ENCODE measurements at regions not wholly inside any gene's neighbourhood (a gene's known extent, or its start where the extent isn't known, plus 50 kb on each side); places are given as distances from the start of the nearest gene placed in this dataset.

GRCh38 chr14:62084020-62084419, 321.8 kb downstream of the SNAPC1 start:
- DNase-seq (ENCODE audit: low read depth in 2 of 2): no peak

DNA sequence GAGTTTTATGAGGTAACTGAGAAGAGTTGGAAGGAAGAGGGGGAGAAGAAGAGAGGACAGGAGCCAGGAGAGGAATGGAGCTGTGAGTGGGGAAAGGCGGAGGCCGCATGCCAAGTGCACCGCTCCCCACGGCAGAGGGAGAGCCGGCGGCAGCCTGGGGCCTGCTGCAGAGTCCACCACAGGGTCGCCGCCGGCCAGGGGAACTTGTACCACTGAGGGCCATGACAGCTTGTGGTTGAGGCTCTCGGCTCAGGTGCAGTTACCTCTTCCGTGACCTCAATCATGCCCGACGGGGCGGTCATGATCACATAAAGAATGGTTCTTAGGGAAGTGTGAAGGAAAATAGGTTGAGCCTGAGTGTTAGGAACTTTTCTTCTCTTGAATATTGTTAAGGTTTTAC, 325.0 kb downstream of the SNAPC1 start:
- DNase-seq (ENCODE audit: low read depth in 2 of 2): no peak

GRCh38 chr14:62093736-62094135, 331.5 kb downstream of the SNAPC1 start:
- no peak for DNase-seq (ENCODE audit: low read depth in 2 of 2)

- no peak for DNase-seq (ENCODE audit: low read depth in 2 of 2)
These were observed 334.9 kb downstream of the SNAPC1 start for GRCh38 chr14:62097072-62097471.

GRCh38 chr14:62097824-62098223, 335.6 kb downstream of the SNAPC1 start:
- no peak for DNase-seq (ENCODE audit: low read depth in 2 of 2)

GRCh38 chr14:62098357-62098756, 336.1 kb downstream of the SNAPC1 start:
- DNase-seq (ENCODE audit: low read depth in 2 of 2): no peak

DNA sequence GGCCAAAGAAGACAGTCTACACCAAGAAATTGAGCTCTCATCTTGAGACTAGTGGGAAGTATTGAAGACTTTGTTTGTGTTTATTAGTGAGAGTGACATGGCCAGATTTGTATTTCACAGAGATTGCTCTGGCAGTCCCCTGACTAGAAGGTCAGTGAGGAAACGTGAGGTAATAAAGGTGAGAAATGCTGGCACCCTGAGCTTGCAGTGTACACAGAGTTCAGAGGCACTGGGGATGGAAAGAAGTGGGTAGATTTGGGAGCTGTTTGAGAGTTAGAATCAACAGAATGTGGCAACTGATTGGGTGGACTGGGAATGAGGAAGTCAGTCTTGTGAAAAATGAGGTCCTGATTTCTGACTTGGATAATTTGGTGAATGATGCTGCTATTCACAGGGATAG, 336.9 kb downstream of the SNAPC1 start:
- no peak for DNase-seq (ENCODE audit: low read depth in 2 of 2)

GRCh38 chr14:62101189-62101588, 339.0 kb downstream of the SNAPC1 start:
- DNase-seq (ENCODE audit: low read depth in 2 of 2): no peak

DNA sequence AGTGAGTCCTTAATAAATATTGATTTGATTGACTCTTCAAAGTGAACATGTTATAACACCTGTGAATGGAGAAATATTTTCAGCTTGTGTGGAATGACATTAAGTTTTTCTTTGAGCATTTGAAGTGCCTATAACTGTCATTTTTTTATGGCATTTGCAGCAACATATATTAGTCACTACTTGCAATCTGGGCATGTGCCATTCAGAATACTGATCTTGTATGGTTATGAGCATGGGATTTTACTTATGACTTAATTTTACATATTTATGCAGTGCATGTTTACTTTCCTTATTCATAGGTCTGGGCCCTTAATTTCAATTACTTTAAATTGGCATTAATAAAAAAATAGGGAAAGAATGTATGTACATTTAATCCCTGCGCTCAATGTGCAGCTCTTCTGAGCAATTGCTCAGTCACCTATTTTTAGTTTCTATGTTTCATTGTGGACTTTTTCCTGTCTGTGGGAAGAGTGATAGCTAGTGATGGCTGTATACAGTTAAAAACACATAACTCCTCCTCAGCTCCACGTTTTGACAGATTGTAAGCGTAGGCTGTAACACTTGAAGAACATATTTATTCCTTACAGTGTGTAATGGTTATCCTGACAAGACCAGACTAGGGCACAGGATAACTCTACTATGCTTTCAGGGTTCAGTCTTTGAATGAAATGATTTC, 339.6 kb downstream of the SNAPC1 start:
- no peak for DNase-seq (ENCODE audit: low read depth in 2 of 2)

DNA sequence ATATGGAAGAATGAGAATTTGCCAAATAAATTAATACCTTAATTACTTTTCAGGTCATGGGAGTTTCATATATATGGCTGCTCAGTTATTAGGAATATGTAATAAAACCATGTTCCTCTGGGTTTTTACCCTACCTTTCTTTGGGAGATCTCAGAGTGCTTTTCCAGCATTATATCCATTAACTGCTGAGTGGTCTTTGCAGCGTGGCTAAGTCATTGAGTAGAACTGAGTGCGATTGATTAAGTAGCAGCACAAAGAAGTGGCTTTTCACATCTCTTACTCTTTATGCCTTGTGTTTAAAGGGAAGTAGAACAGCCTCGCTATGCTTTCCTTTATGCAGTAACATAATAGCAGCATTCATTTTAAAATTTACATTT, 340.1 kb downstream of the SNAPC1 start:
- no peak for DNase-seq (ENCODE audit: low read depth in 2 of 2)

DNA sequence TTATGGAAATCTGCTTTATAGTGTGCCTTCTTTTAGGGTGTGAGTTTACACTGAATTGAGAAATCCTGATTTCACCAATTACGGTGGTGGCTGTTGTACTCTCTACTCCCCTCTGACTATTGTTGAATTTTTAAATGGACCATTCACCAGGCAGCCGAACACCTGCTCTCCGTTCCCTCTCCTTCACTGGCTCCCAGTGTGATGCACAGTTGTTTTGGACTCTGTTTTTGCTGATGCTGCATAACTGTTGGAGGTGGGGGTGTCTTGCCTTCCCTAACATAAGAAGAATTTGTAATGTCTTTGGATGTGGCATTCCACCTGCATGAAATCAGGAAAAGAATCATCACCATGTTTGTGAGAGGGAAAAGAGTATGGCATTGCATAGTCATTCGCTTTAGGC, 341.2 kb downstream of the SNAPC1 start:
- DNase-seq (ENCODE audit: low read depth in 2 of 2): no peak

DNA sequence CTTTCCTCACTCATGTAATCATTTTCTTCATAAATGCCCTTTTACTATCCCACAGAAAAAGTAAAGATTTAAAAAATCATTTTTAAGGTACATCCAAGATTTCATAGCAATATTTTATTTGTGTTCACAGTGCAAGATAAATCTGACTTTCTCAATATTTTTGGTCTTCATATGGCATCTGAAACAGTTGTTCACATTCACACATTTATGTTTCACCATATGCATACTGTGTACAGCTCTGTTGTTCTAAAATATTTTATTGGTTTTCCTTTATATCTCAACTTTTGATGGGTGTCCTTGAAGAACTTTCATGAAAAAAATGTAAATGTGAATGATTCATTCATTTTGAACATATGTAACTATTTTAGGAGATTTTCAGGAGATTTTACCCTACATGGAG, 348.7 kb downstream of the SNAPC1 start:
- DNase-seq (ENCODE audit: low read depth in 2 of 2): no peak

GRCh38 chr14:62117010-62117750, 355.0 kb downstream of the SNAPC1 start:
- DNase-seq (ENCODE audit: low read depth in 2 of 2): peak; percentile 47 to 50

DNA sequence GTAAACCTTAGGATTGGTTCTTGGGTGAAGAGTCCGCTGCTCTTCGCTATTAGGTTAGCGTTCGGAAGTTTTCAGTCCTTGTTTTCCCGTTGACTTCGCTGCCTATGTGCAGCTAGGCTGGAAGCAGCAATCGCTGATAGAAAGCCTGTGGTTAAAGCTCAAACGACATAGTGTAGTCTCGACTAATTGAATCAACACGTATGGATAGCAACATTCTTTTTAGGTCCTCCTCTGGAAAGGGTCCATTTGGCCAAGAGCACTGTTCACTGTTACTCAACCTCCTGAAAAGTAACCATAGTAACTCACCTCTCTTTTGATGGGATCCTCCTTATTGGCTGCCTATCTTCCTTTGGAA, 355.5 kb downstream of the SNAPC1 start:
- no peak for DNase-seq (ENCODE audit: low read depth in 2 of 2)

- DNase-seq (ENCODE audit: low read depth in 2 of 2): no peak
These were observed 356.2 kb downstream of the SNAPC1 start for GRCh38 chr14:62118461-62118860.

DNA sequence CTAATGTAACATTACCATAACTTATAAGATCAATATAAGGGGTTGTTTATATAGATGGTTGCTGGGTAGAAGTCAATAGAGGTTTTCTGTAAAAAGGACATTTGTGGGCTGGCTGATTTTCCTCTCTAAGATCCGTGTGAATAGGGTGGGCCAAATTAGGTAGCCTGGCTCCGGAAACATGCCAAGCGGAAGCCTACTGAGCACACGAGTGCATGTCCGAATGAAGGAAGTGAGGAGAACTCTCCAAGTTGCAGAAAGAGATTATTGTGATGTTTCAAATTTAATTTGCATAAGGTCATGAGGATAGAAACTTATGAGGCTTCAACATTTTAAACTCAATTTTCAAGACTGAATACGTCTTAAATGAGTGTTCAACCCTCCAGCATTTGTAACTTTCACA, 356.7 kb downstream of the SNAPC1 start:
- no peak for DNase-seq (ENCODE audit: low read depth in 2 of 2)

DNA sequence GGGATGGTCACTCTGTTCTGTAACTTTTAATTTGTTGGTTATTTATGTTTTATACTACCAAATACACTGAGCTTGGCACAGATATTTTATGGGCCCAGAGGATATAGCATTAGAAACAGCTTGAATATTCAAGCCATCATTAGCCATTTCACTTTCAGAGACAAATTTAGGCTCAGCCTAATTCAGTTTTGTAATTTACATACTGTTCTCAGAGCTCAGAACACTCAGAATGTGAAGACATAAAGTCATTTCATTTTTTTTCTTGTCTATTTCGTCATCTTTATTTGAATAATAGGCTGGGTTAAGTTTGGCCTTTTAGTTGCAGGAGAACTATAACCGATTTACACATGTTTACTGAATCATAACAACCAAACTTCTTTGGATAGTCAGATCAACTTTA, 361.7 kb downstream of the SNAPC1 start:
- DNase-seq (ENCODE audit: low read depth in 2 of 2): no peak

GRCh38 chr14:62125793-62126192, 363.6 kb downstream of the SNAPC1 start:
- no peak for DNase-seq (ENCODE audit: low read depth in 2 of 2)

DNA sequence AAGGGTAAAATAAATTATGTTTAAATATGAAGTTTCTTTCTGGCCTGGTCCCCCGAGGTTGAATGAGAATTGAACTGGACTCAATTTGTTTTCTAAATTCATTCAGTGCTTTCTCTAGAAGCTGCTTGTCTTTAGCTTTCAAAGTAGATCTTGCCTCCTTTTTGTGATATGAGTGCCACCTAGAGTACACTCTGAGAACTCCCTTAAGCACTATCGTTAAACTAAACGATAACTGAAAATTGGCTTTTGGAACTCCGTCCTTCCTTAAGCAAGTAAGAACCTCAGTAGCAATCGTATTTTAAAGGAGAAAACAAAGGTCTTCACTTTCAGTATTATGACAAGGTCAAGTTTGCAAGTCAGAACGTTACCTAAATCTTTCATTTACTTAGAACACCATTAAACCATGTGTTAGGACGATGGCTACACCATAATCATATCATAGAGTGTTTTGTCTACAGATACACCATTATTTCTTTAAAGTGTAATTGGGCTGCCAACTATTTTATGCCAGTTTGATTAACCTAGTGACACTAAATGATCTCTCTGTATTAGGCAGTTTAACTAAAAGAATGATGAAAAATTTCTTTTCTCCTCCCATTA, 364.8 kb downstream of the SNAPC1 start:
- DNase-seq (ENCODE audit: low read depth in 2 of 2): no peak

DNA sequence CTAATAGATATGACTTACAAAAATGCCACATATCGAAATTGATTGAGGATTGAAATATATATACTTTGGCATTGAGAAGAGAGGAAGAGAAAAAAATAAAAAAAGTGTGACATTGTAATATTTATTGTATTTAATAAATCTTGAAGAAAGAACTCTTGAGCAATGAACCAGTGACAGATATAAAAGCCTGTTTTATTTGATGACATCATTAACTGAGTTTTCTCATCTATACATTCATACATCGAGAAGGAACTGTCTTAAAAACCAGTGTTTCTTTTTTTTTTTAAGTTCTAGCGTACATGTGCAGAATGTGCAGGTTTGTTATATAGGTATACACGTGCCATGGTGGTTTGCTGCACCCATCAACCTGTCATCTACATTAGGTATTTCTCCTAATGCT, 368.2 kb downstream of the SNAPC1 start:
- DNase-seq (ENCODE audit: low read depth in 2 of 2): no peak

GRCh38 chr14:62133776-62134550, 371.7 kb downstream of the SNAPC1 start:
- DNase-seq (ENCODE audit: low read depth in 2 of 2): no peak

DNA sequence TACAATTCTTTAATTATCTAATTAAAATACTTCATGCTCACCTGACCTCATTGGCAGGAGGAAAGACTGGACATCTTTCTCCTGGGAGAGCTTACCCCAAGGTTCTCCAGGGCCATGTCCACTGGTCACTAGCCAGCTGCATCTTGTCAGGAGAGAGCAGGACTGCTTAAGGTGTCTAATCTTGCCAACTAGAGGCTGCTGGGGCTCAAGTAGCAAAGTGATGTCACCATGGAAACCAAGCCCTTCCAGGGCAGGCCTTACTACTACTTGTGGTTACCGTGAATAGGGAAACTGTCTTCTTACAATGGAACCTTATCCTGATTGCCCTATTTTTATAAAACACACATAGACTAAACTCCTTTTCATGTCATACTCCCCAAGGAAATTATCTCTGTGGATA, 376.4 kb downstream of the SNAPC1 start:
- DNase-seq (ENCODE audit: low read depth in 2 of 2): no peak

- DNase-seq (ENCODE audit: low read depth in 2 of 2): no peak
These were observed 378.9 kb downstream of the SNAPC1 start for GRCh38 chr14:62141139-62141538.

Data from stimulated activated CD4-positive, alpha-beta T cell treated with anti-CD3 and anti-CD28 coated beads, Interleukin-4, amount 100 ng/mL, for 48 hours (primary cell).